ENCODE measurements at regions not wholly inside any gene's neighbourhood (a gene's known extent, or its start where the extent isn't known, plus 50 kb on each side); places are given as distances from the start of the nearest gene placed in this dataset.

DNA sequence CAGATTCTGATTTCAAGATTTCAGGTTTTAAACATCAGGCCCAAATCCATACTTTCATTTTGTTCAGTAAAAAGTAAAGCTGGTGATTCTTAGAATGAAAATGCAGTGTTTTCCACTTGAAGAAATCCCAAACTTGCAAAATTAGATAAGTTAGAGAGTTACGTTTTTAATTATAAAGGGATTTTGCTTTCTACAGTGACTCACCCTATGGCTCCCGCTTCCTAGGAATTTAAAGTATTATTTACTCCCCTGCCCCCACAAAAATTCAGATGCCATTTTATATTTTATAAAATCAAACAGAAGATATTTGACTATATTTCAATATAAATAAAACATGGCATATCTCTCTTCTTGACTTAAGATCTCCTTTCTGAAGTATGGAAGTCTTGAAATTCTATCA lies 402.9 kb downstream of the ZSWIM6 start:
- TF ChIP-seq, protein P1, sequence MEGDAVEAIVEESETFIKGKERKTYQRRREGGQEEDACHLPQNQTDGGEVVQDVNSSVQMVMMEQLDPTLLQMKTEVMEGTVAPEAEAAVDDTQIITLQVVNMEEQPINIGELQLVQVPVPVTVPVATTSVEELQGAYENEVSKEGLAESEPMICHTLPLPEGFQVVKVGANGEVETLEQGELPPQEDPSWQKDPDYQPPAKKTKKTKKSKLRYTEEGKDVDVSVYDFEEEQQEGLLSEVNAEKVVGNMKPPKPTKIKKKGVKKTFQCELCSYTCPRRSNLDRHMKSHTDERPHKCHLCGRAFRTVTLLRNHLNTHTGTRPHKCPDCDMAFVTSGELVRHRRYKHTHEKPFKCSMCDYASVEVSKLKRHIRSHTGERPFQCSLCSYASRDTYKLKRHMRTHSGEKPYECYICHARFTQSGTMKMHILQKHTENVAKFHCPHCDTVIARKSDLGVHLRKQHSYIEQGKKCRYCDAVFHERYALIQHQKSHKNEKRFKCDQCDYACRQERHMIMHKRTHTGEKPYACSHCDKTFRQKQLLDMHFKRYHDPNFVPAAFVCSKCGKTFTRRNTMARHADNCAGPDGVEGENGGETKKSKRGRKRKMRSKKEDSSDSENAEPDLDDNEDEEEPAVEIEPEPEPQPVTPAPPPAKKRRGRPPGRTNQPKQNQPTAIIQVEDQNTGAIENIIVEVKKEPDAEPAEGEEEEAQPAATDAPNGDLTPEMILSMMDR (IDR thresholded peaks at IDR 0.05), result no peak
- TF ChIP-seq POLR2AphosphoS5 (IDR thresholded peaks at IDR 0.05; ENCODE audit: insufficient read depth in 1 of 2, low read depth in 1 of 2), result no peak
- no peak for TF ChIP-seq POLR2A (IDR thresholded peaks at IDR 0.05)

All from vagina (tissue), 2 donors.